ENCODE measurements at regions not wholly inside any gene's neighbourhood (a gene's known extent, or its start where the extent isn't known, plus 50 kb on each side); places are given as distances from the start of the nearest gene placed in this dataset.
"Not testable (repeated sequence)": the region's sequence is repeated elsewhere in the genome, so short reads cannot be mapped to it uniquely, and the experiment has no call there.

DNA sequence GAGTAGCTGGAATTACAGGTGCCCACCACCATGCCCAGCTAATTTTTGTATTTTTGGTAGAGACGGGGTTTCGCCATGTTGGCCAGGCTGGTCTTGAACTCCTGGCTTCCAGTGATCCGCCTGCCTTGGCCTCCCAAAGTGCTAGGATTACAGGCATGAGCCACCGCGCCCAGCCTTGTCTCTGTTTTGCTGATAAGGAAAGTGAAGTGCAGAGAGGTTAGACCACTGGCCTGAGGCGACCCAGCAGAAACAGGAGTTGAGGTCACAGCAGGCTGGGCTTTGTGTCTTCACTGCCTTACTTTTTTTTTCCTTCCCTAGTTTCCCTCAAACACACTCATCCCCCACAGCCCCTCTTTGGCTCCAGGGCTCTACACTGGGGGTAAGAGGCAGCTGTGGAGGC is 93.0 kb upstream of the CIBAR2 start:
- TF ChIP-seq, protein P1, sequence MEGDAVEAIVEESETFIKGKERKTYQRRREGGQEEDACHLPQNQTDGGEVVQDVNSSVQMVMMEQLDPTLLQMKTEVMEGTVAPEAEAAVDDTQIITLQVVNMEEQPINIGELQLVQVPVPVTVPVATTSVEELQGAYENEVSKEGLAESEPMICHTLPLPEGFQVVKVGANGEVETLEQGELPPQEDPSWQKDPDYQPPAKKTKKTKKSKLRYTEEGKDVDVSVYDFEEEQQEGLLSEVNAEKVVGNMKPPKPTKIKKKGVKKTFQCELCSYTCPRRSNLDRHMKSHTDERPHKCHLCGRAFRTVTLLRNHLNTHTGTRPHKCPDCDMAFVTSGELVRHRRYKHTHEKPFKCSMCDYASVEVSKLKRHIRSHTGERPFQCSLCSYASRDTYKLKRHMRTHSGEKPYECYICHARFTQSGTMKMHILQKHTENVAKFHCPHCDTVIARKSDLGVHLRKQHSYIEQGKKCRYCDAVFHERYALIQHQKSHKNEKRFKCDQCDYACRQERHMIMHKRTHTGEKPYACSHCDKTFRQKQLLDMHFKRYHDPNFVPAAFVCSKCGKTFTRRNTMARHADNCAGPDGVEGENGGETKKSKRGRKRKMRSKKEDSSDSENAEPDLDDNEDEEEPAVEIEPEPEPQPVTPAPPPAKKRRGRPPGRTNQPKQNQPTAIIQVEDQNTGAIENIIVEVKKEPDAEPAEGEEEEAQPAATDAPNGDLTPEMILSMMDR (IDR thresholded peaks at IDR 0.05): not testable (repeated sequence)
- TF ChIP-seq POLR2A (IDR thresholded peaks at IDR 0.05): not testable (repeated sequence)

Measured in thyroid gland (tissue), 4 donors.